NB4 (cell line): ENCODE measurements at regions not wholly inside any gene's neighbourhood (a gene's known extent, or its start where the extent isn't known, plus 50 kb on each side); places are given as distances from the start of the nearest gene placed in this dataset.

ENCODE experiments used
- CTCF ChIP-seq: IDR thresholded peaks from one replicate; pipeline ENCODE4 v1.5.1; 2012; ENCODE audit warnings: low read depth, low read length
- MAX ChIP-seq: IDR thresholded peaks from 2 replicates; pipeline ENCODE4 v1.6.1; 2011; ENCODE audit warnings: low read depth, low read length
- POLR2A ChIP-seq: IDR thresholded peaks from 2 replicates; pipeline ENCODE4 v1.6.1; 2011; ENCODE audit warnings: mild to moderate bottlenecking; ENCODE audit not compliant: insufficient read length; ENCODE audit errors: extremely low read depth

- TF ChIP-seq CTCF (no peak), POLR2A (no peak), MAX (no peak)
These were observed 84.8 kb upstream of the HTATIP2 start for GRCh38 chr11:20278727-20279126.
